HG02571 (cell line): ENCODE measurements at regions not wholly inside any gene's neighbourhood (a gene's known extent, or its start where the extent isn't known, plus 50 kb on each side); places are given as distances from the start of the nearest gene placed in this dataset.

Source experiments
- ATAC-seq: cut with Tn5 transposase; IDR thresholded peaks from one replicate; pipeline ENCODE4 v1.9.1; 2021; ENCODE audit warnings: mild to moderate bottlenecking, moderate library complexity; ENCODE audit not compliant: unreplicated experiment

- ATAC-seq: no peak
Measured at GRCh38 chr14:82414853-82415539, 881.3 kb upstream of the SEL1L start.

DNA sequence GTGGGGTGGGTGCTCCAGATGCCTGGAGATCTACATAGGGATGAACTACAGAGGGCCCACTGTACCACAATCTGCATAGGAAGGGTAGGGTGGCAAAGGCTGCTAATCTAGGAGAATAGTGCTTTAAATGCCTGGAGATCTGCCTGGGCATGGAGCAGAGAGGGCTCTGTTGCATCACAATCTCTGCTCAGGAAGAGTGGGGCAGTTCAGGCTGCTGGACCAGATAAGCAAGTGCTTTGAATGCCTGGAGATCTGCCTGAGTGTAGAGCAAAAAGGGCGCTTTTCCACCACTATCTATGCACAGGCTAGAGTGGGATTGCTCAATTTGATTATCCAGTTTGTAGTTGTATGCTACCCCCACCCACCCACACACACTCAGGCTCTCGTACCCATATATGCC, 886.3 kb upstream of the SEL1L start:
- ATAC-seq: no peak

DNA sequence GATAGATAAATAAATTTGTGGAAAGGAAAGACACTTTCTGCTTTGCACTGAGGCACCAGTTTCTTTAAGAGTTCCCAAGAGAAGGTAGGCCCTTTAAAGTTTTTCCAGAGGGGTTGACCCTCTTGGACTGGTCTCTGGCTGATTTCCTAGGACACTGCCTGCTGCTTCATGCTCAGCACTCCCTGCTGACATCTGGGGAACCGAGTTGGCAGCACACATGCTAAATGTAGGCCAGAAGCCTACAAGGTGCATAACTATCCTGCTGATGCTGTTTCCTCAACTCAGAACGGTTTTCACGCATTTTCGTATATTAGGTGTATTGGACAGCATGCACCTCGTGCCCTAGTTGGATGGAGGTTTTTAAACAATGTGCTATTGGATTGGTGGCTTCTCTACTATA, 887.2 kb upstream of the SEL1L start:
- no peak for ATAC-seq

GRCh38 chr14:82421286-82421685, 887.6 kb upstream of the SEL1L start:
- no peak for ATAC-seq

GRCh38 chr14:82422230-82422629, 888.6 kb upstream of the SEL1L start:
- no peak for ATAC-seq

DNA sequence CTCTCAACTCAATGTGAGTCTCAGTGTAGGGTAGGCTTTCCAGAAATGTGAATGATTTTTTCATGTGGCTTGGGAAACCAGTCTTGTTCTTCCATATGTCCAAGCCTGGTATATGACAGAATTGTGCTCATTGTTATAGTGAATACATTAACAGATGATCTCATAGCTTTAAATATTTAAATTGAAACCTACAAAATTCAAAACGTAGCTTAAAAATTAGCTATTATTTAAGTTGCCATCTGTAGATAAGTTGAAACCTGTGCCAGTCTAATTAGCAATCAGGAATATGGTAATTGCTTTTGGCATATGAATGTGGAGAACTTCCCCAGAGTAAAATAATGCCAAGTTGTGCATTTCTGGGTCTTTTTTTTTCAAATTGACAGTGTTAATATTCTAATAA, 891.6 kb upstream of the SEL1L start:
- no peak for ATAC-seq

- ATAC-seq: no peak
Measured at GRCh38 chr14:82431031-82431430, 897.4 kb upstream of the SEL1L start.

GRCh38 chr14:82432301-82433105, 898.9 kb upstream of the SEL1L start:
- ATAC-seq: no peak

DNA sequence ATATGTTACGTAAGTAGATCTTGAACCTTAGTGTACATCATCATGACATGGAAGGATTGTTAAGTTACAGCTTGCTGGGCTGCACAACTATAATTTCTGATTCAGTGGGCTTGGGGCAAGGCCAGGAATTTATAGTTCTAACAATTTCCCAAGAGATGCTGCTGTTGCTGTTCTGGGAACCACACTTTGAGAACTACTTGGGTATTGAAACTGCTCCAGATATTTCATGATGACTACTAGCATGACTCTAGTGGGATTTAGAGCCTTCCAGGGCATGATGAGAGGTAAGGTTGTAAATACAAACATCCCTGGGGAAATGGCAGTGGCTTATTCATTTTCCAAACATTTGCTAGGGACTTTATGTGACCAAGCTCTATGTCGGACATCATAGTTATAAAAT, 904.8 kb upstream of the SEL1L start:
- no peak for ATAC-seq

- ATAC-seq: no peak
Measured at GRCh38 chr14:82441270-82441669, 907.6 kb upstream of the SEL1L start.

DNA sequence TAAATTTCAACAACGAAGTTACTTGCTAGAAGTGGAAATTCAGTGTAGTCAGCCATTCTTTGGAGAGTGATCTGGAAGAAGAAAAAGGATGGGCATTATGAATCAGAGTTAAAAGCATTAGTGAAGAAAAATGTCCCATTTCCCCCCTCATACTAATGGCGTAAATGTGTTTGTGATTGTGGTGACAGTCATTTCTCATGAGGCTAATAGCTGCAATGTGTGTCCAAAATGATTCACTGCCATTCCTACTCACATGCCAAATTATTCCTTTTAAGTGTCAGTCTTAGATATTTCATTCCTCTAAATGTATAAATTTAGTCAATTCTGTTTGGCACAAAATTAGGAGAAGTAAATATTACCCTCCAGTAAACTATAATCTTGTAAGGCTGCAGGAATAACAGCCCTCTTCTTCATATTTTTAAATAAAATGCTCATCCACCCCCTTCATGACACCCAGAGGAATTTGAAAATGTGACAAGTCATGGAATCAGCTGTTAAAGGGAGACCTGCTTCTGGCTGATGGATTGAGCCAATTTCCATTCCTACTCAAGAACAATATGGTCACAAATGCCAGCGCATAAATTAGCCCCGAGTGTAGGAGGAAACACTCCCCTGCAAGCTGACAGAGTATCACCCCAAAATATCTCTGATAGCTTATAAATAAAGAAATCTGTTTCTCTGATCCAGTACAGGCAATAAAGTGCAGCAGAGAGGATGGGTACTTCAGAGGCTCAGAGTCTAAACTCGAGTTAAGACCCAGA, 912.3 kb upstream of the SEL1L start:
- ATAC-seq: no peak

GRCh38 chr14:82447586-82447985, 913.9 kb upstream of the SEL1L start:
- ATAC-seq: no peak

- ATAC-seq: no peak
Measured at GRCh38 chr14:82449926-82450468, 916.3 kb upstream of the SEL1L start.

GRCh38 chr14:82451675-82452074, 918.0 kb upstream of the SEL1L start:
- ATAC-seq: no peak

- ATAC-seq: no peak
Measured at GRCh38 chr14:82482345-82482744, 948.7 kb upstream of the SEL1L start.

- no peak for ATAC-seq
Measured at GRCh38 chr14:82488473-82488872, 954.8 kb upstream of the SEL1L start.

- ATAC-seq: no peak
Measured at GRCh38 chr14:82490397-82490796, 956.7 kb upstream of the SEL1L start.

- no peak for ATAC-seq
Measured at GRCh38 chr14:82492157-82492556, 958.5 kb upstream of the SEL1L start.

- ATAC-seq: no peak
Measured at GRCh38 chr14:82500222-82500621, 966.6 kb upstream of the SEL1L start.

DNA sequence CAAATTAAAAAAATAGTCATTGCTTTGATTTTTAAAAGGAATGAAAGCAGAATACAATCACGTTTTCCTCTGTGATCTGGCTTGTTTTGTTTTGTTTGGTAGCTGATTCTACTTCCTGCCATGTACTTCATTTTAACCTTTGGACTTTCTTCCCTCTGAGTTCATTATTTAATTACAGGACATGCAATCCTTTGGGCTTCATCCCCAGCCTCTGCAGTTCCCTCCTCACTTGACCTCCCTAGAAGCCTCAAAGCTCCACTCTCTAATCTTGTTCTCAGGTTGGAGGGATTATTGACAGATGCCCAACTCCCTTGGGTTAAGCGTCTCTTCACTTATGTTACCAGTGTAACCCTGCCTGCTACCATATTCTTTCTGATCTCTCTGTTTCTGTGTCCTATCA, 967.9 kb upstream of the SEL1L start:
- ATAC-seq: no peak

DNA sequence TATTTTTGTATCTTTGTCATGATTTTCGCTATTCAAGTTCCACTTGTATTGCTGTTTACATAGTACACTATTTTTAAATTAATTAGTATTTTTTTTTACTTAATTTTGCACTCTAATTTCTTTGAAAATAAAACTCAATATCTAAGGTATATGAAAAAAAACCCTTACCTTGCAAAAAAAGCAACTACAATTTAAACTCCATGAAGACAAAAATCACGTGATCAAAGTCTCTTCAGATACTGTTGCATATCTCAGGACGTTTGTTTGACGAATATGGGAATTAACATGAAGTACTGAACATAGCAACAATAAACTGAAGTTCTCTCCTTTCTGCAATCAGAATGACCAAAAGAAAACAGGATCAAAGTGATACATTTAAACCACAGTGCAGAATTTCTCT, 968.4 kb upstream of the SEL1L start:
- ATAC-seq: no peak

DNA sequence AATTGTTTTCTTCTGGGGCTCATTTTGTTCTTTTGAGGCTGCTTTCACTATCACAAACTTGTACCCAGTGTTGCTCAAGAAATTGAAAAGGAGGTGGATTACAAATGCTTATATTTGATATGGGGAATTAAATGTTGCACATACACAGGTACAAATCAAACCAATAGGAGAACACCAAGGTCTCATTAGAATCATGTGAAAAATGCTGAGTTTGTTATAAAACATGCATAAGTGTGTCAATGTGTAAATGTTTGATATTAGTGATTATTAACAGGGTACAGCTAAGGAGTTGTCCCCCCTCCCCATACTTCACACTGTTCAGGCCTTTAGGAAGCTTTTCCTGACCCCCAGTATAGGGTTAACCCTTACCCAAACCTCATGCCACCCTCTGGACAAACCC, 971.2 kb upstream of the SEL1L start:
- no peak for ATAC-seq
